HCT116 (cell line): ENCODE measurements at regions not wholly inside any gene's neighbourhood (a gene's known extent, or its start where the extent isn't known, plus 50 kb on each side); places are given as distances from the start of the nearest gene placed in this dataset.

Source experiments
- CEBPB ChIP-seq: IDR thresholded peaks from 2 replicates; pipeline ENCODE4 v1.6.1; 2012; ENCODE audit warnings: low read depth
- CTCF ChIP-seq, 3 experiments: fragments of 200-600 bp in 1 of 3; sonication (generic) in 1 of 3; IDR thresholded peaks in 2 of 3; conservative IDR thresholded peaks in 1 of 3; 2 replicates each; pipeline ENCODE4 v1.5.1; 2012 to 2017; ENCODE audit warnings: low read depth in 2 of 3, low read length in 2 of 3, antibody characterized with exemption in 1 of 3, borderline replicate concordance in 1 of 3, control low read depth in 1 of 3, mild to moderate bottlenecking in 1 of 3, mixed read lengths in 1 of 3, mixed run types in 1 of 3, moderate library complexity in 1 of 3; ENCODE audit not compliant: insufficient read depth in 1 of 3
- EGR1 ChIP-seq: IDR thresholded peaks from 2 replicates; pipeline ENCODE4 v1.6.1; 2012; ENCODE audit warnings: low read depth
- EZH2 ChIP-seq: fragments of 200-600 bp; sonication (generic); IDR thresholded peaks from 2 replicates; pipeline ENCODE4 v1.6.1; 2017; ENCODE audit warnings: antibody characterized with exemption, mixed run types
- POLR2A ChIP-seq: IDR thresholded peaks from 2 replicates; pipeline ENCODE4 v1.7.0; 2011; ENCODE audit warnings: borderline replicate concordance; ENCODE audit not compliant: insufficient read depth, insufficient read length; ENCODE audit errors: extremely low read depth
- POLR2AphosphoS5 ChIP-seq: IDR thresholded peaks from 2 replicates; pipeline ENCODE4 v1.6.1; 2011; ENCODE audit warnings: mild to moderate bottlenecking, low read depth, low read length, moderate library complexity
- SP1 ChIP-seq: IDR thresholded peaks from 2 replicates; pipeline ENCODE4 v1.6.1; 2012; ENCODE audit warnings: low read depth
- SRF ChIP-seq: IDR thresholded peaks from 2 replicates; pipeline ENCODE4 v1.6.1; 2012; ENCODE audit warnings: low read depth
- TF ChIP-seq, protein P1 (sequence below): IDR thresholded peaks from 2 replicates; pipeline ENCODE4 v1.6.1; 2011; ENCODE audit warnings: mild to moderate bottlenecking, low read length, moderate library complexity; ENCODE audit not compliant: insufficient replicate concordance; ENCODE audit errors: extremely low read depth

DNA sequence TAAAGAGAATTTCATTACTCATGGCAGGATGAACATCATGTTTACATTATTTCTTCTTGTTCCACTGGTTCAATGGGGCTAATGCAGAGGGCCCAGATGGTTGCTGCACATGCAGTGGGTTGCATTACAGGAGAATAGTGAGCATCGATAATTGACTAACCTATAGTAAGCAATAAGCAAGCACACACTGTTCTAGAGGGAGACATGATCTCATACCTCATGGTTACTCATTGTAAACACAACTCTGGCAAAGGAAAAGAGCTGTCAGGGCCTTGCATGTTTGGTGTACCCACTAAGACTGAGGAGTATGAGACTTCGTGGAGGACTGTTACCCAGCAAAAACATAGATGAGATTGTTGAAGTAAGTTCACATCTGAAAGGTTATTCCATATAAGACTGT lies 885.6 kb upstream of the VRK2 start:
- TF ChIP-seq CTCF (IDR thresholded peaks at IDR 0.05 in 2 of 3, conservative IDR thresholded peaks at IDR 0.05 in 1 of 3; ENCODE audit: borderline replicate concordance in 1 of 3, insufficient read depth in 1 of 3, low read depth in 2 of 3, low read length in 2 of 3) (no peak), POLR2A (no peak), EZH2 (no peak), SP1 (no peak), EGR1 (no peak), CEBPB (no peak), SRF (no peak), POLR2AphosphoS5 (no peak)
- TF ChIP-seq, protein P1, sequence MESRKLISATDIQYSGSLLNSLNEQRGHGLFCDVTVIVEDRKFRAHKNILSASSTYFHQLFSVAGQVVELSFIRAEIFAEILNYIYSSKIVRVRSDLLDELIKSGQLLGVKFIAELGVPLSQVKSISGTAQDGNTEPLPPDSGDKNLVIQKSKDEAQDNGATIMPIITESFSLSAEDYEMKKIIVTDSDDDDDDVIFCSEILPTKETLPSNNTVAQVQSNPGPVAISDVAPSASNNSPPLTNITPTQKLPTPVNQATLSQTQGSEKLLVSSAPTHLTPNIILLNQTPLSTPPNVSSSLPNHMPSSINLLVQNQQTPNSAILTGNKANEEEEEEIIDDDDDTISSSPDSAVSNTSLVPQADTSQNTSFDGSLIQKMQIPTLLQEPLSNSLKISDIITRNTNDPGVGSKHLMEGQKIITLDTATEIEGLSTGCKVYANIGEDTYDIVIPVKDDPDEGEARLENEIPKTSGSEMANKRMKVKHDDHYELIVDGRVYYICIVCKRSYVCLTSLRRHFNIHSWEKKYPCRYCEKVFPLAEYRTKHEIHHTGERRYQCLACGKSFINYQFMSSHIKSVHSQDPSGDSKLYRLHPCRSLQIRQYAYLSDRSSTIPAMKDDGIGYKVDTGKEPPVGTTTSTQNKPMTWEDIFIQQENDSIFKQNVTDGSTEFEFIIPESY: no peak
